Forelimb muscle (tissue), 1 donor: ENCODE measurements at regions not wholly inside any gene's neighbourhood (a gene's known extent, or its start where the extent isn't known, plus 50 kb on each side); places are given as distances from the start of the nearest gene placed in this dataset.

Experiments
- DNase-seq: peaks from one replicate; pipeline ENCODE4 v3.0.0-alpha.2; 2013; ENCODE audit warnings: low read depth

- DNase-seq: no peak
These were observed 235.3 kb upstream of the NRSN1 start for GRCh38 chr6:23890543-23891227.

DNA sequence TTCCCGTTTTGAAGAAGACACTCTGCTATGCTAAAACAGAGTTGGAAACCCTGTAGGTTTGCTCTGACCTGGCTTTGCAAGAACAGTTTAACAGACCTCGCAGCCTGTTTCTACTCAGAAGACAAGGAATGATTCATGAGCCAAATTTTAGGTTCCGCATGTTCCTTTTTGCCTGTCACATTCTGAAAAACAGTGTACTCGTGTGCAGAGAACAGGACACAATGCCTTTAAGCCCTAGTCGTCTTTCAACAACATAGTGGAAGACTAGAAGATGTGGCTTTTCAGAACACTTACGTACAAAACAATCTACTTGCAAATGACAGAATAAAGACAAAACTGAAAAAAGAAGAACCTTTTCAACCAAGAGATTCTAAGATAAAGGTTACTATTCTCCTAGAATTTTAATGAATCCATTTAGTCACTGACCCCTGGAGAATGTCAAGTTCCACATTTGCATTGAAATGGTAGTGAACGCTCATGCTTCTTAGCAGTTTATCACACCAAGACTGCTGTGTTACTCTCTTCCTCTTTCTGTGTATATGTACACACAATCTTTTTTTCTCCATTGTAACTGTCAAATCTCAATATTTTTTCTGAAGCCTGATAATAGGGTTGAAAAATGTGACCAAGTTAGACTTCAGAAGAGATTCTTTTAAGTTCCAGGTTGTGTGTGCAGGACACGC, 220.7 kb upstream of the NRSN1 start:
- DNase-seq: no peak

GRCh38 chr6:23910420-23910819, 215.6 kb upstream of the NRSN1 start:
- no peak for DNase-seq

DNA sequence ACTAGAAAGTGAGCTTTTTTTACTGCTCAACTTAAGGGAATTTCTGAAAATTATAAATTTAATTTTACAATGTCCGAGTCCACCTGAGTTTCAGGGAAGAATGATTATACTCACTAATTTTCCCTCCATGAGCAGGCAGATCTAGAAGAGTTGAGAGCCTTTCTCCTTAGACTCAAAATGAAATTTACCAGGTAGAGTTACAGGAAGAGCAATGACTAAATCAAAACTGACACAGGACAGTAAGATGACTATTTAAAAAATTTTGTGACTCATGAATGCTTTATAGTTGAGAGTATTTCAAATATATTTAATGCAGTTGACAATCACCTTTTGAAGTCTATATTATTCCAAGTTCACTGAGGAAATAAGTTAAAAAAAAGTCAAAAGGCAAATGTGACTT, 198.1 kb upstream of the NRSN1 start:
- no peak for DNase-seq

- peak; percentile 8 for DNase-seq
These were observed 196.8 kb upstream of the NRSN1 start for GRCh38 chr6:23929201-23929600.

GRCh38 chr6:23940466-23940865, 185.5 kb upstream of the NRSN1 start:
- no peak for DNase-seq

GRCh38 chr6:23951691-23952090, 174.3 kb upstream of the NRSN1 start:
- no peak for DNase-seq

DNA sequence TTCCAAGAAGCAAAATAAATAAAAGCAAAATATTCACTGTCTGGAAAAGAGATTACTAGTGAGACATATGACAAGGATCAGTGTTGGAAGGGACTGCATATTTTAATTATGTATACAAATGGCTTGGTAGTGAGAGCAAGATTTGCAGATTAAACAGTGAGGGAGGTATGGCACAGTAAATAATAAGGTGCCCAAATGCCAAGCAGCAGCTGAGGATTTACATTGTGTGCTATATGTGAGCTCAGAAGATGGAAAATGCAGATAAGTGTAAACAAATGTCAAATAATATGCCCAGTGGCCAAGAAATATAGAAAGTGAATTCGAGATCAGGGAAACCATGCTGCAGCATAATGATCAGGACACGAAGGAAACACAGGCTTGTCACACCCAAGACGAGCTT, 173.8 kb upstream of the NRSN1 start:
- no peak for DNase-seq

- DNase-seq: no peak
These were observed 172.0 kb upstream of the NRSN1 start for GRCh38 chr6:23953976-23954375.

DNA sequence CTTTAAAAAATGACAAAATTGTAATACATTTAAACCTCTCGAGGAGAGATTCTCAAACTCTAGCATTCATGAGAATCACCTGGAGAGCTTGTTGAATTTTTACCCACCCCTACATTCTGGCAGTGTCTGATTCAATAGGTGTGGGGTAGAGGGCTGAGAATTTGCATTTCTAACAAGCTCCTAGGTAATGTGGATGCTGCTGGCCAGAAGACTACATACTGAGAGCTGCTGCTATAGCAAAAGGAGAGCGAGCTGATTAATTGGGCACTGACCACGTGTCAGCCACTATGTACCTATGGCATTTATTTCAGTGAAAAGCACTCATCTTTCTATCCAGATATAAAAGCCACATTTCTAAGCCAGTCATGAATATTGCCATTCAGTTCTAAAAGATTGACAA, 169.0 kb upstream of the NRSN1 start:
- DNase-seq: no peak

DNA sequence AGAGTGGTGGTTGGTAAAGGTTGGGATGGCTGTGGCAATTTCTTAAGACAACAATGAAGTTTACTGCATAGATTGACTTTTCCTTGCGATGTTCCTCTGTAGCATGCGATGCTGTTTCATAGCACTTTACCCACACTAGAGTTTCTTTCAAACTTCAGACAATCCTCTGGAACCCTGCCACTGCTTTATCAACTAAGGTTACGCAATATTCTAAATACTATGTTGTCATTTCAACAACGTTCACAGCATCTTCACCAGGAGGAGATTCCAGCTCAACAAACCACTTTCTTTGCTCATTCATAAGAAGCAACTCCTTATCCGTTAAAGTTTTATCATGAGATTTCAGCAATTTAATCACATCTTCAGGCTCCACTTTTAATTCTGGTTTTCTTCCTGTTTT, 161.2 kb upstream of the NRSN1 start:
- no peak for DNase-seq

DNA sequence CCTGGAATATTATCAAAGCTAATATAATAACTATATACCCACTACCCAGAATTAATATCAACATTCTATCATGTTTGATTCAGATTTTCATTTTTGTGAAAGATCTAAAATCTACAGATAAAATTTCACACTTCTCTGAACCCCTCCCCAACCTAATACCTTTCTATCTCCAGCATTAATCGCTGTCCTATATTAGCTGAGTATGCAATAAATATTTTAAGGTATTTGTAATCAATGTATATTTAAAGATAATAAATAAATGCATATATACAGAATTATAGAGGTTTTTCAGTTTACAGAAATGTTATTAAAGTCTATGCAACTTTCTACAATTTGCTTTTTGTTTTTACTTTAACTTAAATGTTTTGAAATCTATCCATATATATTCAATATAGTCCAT, 156.7 kb upstream of the NRSN1 start:
- no peak for DNase-seq

GRCh38 chr6:23977706-23978105, 148.3 kb upstream of the NRSN1 start:
- no peak for DNase-seq

DNA sequence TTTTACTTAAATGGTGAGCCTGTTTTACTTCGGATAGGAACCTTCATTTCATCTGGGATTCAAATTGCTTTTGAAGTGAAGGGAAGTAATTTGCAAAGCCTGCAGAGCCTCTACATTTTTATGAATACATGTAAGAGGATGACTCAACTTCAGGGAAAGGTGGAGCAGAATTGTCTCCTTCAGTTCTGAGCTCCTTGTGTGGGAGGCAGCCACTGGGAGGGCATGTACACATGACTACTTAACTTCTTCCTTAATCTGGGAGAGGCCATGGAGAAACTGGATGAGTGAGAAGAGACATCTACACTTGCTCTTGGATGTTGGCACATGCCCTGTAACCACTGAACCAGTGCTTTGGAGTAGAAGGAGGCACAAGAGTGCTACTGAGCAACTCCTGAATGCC, 145.1 kb upstream of the NRSN1 start:
- DNase-seq: no peak

DNA sequence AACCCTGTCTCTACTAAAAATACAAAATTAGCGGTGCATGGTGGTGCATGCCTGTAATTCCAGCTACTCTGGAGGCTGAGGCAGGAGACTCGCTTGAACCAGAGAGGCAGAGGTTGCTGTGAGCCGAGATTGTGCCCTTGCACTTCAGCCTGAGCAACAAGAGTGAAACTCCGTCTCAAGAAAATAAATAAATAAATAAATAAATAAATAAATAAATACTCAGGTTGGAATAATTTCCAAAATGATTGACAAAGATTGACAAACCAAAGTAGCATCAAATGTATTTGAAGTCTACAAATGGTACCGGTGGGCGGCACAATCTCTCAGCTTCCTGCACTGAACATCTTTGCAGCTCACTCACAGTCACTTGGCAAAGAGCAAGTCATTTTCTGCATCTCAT, 144.1 kb upstream of the NRSN1 start:
- DNase-seq: no peak

DNA sequence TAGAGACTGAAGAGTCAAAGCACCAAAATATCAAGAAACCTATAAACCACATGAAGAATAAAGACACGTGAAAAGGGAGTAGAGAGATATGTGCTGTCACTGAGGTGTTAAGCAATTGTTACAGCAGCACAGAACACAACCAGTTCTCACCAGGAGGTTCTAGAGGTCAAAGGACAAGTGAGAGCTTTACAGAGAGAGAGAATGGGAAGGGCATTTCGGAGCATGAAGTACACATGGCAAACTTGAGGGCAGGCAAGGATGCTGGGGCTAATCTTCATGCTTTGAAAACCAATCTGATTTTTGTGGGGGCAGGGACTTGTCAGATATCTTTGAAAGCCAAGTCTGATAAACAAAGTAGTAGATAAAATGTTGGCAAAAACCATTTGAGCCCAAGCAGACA, 142.3 kb upstream of the NRSN1 start:
- no peak for DNase-seq

GRCh38 chr6:23985015-23985414, 141.0 kb upstream of the NRSN1 start:
- no peak for DNase-seq

- DNase-seq: no peak
These were observed 136.0 kb upstream of the NRSN1 start for GRCh38 chr6:23989885-23990533.

- no peak for DNase-seq
These were observed 132.0 kb upstream of the NRSN1 start for GRCh38 chr6:23994013-23994412.

DNA sequence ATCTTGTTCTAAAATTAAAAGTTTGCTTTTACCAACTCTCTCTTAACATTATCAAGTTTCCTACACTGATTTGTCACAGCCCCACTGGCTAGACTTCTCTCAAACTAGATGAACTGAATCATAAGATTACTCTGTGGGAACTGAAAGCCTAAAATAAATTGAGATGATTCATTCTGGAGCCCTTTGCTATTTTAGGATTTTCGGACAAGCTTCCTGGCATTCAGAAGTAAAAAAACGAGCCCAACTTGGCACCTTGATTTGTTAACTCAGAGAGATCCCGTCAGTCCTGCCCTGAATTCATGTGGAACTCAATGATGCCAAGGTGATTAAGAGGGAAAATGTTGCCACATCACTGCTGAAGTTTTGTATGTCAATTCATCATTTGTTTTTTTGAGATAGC, 122.0 kb upstream of the NRSN1 start:
- DNase-seq: no peak

DNA sequence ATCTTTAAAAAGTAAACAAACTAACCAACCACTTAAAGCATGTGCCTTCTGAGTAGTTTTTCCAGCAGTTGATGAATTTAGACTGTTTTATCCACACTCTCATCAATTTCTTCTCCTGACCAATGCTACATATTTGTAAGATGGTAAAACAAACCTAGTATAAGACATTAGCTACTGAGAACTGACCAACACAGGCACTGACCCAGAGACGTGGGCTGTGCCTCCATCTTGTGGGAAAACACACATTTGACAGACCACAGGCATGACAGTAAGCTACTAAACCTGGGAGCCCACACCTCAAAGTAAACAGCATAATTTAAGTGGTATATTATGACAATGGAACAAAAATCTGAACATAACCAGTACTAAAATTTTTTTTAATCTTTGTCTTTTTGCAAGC, 121.4 kb upstream of the NRSN1 start:
- DNase-seq: no peak

DNA sequence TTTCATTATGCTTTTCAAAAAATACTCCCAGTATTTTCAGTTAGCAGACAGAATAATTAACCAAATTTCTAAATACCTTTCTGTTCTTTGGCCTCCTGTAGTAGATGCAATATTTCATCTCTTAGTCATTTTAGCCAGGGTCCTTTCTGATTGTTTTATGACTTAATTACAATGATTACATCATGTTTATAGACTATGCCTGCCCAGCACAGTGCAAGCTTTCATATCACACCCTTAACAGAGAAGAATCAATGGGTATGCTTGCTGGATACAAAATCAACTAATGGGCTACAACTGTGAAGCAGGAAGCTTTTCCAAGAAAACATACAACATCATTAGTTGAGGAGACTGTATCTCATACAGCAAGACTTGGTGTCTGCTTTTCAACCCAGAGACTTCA, 119.8 kb upstream of the NRSN1 start:
- no peak for DNase-seq

- no peak for DNase-seq
These were observed 116.7 kb upstream of the NRSN1 start for GRCh38 chr6:24009319-24009718.
